ENCODE measurements at regions not wholly inside any gene's neighbourhood (a gene's known extent, or its start where the extent isn't known, plus 50 kb on each side); places are given as distances from the start of the nearest gene placed in this dataset.

DNA sequence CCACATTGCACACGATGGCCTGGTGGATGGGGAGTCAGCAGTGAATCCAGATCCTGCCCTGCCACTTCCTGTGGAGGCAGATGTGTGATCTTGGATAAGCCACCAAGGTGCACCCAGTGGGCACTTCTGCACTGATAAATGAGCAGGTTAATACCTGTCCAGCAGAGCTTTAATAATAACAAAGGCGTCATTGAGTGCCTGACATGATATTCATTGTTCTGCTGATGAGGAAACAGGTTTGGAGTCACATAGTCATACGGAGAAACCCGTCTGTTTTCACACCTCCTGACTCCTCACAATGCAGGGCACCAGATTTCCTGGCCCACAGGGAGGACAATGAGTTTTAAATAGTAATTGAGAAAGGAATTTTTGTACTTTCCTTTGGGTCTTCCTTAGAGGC is 324.6 kb upstream of the CDH5 start:
- no peak for TF ChIP-seq MEIS2 (CRISPR knock-in tag; IDR thresholded peaks at IDR 0.05)
- TF ChIP-seq IRF2 (CRISPR knock-in tag; IDR thresholded peaks at IDR 0.05), result no peak
- TF ChIP-seq, protein P1, sequence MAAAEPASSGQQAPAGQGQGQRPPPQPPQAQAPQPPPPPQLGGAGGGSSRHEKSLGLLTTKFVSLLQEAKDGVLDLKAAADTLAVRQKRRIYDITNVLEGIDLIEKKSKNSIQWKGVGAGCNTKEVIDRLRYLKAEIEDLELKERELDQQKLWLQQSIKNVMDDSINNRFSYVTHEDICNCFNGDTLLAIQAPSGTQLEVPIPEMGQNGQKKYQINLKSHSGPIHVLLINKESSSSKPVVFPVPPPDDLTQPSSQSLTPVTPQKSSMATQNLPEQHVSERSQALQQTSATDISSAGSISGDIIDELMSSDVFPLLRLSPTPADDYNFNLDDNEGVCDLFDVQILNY (CRISPR knock-in tag; conservative IDR thresholded peaks at IDR 0.05), result no peak
- no peak for TF ChIP-seq SMAD1 (CRISPR knock-in tag; IDR thresholded peaks at IDR 0.05; ENCODE audit: borderline replicate concordance, low read depth)
- no peak for TF ChIP-seq ZNF235 (CRISPR knock-in tag; IDR thresholded peaks at IDR 0.05; ENCODE audit: borderline replicate concordance)
- TF ChIP-seq POLR2A (IDR thresholded peaks at IDR 0.05; ENCODE audit: insufficient read depth in 1 of 2, low read depth in 2 of 2, low read length in 2 of 2), result no peak
- TF ChIP-seq EZH2 (conservative IDR thresholded peaks at IDR 0.05; ENCODE audit: low read depth, low read length), result no peak
- TF ChIP-seq FLYWCH1 (CRISPR knock-in tag; IDR thresholded peaks at IDR 0.05), result no peak
- no peak for TF ChIP-seq ZNF766 (CRISPR knock-in tag; IDR thresholded peaks at IDR 0.05; ENCODE audit: borderline replicate concordance)
